HEK293 (cell line): ENCODE measurements at regions not wholly inside any gene's neighbourhood (a gene's known extent, or its start where the extent isn't known, plus 50 kb on each side); places are given as distances from the start of the nearest gene placed in this dataset.

Experiments used
- MEIS1 ChIP-seq: sonication (generic); formaldehyde crosslinking; IDR thresholded peaks from 2 replicates; pipeline ENCODE4 v1.8.1; 2022; ENCODE audit warnings: missing genetic modification reagents, mild to moderate bottlenecking, borderline replicate concordance
- SCRT1 ChIP-seq: fragments of 450-650 bp; formaldehyde crosslinking; IDR thresholded peaks from 2 replicates; pipeline ENCODE4 v1.5.1; 2016; ENCODE audit warnings: missing biosample characterization, missing genetic modification characterization, borderline replicate concordance
- YY1 ChIP-seq: fragments of 450-650 bp; formaldehyde crosslinking; IDR thresholded peaks from 2 replicates; pipeline ENCODE4 v1.5.1; 2018; ENCODE audit warnings: missing biosample characterization, missing genetic modification characterization
- ZNF394 ChIP-seq: fragments of 450-650 bp; formaldehyde crosslinking; IDR thresholded peaks from 2 replicates; pipeline ENCODE4 v1.5.1; 2016; ENCODE audit warnings: missing biosample characterization, missing genetic modification characterization, mild to moderate bottlenecking, moderate library complexity, borderline replicate concordance
- ZNF416 ChIP-seq: fragments of 450-650 bp; formaldehyde crosslinking; IDR thresholded peaks from 2 replicates; pipeline ENCODE4 v1.5.1; 2016; ENCODE audit warnings: missing biosample characterization, missing genetic modification characterization
- ZNF510 ChIP-seq: fragments of 450-650 bp; formaldehyde crosslinking; IDR thresholded peaks from 2 replicates; pipeline ENCODE4 v1.5.1; 2018; ENCODE audit warnings: mild to moderate bottlenecking, missing genetic modification characterization, missing biosample characterization; ENCODE audit not compliant: insufficient replicate concordance
- TF ChIP-seq, protein P1 (sequence below): fragments of 450-650 bp; formaldehyde crosslinking; IDR thresholded peaks from 2 replicates; pipeline ENCODE4 v1.5.1; 2016; ENCODE audit warnings: missing biosample characterization, missing genetic modification characterization
- TF ChIP-seq, protein P2 (sequence below): fragments of 450-650 bp; formaldehyde crosslinking; IDR thresholded peaks from 2 replicates; pipeline ENCODE4 v1.5.1; 2017; ENCODE audit warnings: missing biosample characterization, missing genetic modification characterization
- TF ChIP-seq, protein P3 (sequence below): fragments of 450-650 bp; formaldehyde crosslinking; IDR thresholded peaks from 2 replicates; pipeline ENCODE4 v1.5.1; 2016; ENCODE audit warnings: missing biosample characterization, missing genetic modification characterization

DNA sequence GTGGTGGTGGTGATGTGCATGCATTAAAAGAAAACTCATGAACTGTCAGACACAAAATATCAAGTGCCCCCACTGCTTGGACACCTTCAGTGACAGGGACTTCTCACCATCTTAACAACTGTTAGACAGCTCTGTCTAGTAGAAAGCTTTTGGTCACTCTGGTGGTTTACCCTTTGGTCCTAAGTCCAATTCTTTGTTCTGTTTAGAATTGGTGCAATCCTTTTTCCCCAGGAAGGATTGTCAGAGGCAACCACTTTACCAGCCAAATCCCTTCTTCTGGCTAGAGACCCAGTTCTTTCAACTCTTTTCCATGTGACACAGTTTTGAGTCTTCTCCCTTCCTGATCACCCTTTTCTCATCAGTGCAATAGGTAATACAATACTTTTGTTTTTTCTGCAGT, 140.2 kb downstream of the SEC61B start:
- TF ChIP-seq, protein P1, sequence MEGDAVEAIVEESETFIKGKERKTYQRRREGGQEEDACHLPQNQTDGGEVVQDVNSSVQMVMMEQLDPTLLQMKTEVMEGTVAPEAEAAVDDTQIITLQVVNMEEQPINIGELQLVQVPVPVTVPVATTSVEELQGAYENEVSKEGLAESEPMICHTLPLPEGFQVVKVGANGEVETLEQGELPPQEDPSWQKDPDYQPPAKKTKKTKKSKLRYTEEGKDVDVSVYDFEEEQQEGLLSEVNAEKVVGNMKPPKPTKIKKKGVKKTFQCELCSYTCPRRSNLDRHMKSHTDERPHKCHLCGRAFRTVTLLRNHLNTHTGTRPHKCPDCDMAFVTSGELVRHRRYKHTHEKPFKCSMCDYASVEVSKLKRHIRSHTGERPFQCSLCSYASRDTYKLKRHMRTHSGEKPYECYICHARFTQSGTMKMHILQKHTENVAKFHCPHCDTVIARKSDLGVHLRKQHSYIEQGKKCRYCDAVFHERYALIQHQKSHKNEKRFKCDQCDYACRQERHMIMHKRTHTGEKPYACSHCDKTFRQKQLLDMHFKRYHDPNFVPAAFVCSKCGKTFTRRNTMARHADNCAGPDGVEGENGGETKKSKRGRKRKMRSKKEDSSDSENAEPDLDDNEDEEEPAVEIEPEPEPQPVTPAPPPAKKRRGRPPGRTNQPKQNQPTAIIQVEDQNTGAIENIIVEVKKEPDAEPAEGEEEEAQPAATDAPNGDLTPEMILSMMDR: no peak
- TF ChIP-seq SCRT1 (tag by site-specific recombination): no peak
- TF ChIP-seq, protein P2, sequence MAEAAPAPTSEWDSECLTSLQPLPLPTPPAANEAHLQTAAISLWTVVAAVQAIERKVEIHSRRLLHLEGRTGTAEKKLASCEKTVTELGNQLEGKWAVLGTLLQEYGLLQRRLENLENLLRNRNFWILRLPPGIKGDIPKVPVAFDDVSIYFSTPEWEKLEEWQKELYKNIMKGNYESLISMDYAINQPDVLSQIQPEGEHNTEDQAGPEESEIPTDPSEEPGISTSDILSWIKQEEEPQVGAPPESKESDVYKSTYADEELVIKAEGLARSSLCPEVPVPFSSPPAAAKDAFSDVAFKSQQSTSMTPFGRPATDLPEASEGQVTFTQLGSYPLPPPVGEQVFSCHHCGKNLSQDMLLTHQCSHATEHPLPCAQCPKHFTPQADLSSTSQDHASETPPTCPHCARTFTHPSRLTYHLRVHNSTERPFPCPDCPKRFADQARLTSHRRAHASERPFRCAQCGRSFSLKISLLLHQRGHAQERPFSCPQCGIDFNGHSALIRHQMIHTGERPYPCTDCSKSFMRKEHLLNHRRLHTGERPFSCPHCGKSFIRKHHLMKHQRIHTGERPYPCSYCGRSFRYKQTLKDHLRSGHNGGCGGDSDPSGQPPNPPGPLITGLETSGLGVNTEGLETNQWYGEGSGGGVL (tag by site-specific recombination): no peak
- TF ChIP-seq, protein P3, sequence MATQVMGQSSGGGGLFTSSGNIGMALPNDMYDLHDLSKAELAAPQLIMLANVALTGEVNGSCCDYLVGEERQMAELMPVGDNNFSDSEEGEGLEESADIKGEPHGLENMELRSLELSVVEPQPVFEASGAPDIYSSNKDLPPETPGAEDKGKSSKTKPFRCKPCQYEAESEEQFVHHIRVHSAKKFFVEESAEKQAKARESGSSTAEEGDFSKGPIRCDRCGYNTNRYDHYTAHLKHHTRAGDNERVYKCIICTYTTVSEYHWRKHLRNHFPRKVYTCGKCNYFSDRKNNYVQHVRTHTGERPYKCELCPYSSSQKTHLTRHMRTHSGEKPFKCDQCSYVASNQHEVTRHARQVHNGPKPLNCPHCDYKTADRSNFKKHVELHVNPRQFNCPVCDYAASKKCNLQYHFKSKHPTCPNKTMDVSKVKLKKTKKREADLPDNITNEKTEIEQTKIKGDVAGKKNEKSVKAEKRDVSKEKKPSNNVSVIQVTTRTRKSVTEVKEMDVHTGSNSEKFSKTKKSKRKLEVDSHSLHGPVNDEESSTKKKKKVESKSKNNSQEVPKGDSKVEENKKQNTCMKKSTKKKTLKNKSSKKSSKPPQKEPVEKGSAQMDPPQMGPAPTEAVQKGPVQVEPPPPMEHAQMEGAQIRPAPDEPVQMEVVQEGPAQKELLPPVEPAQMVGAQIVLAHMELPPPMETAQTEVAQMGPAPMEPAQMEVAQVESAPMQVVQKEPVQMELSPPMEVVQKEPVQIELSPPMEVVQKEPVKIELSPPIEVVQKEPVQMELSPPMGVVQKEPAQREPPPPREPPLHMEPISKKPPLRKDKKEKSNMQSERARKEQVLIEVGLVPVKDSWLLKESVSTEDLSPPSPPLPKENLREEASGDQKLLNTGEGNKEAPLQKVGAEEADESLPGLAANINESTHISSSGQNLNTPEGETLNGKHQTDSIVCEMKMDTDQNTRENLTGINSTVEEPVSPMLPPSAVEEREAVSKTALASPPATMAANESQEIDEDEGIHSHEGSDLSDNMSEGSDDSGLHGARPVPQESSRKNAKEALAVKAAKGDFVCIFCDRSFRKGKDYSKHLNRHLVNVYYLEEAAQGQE (tag by site-specific recombination): no peak
- TF ChIP-seq YY1 (tag by site-specific recombination): no peak
- TF ChIP-seq ZNF394 (tag by site-specific recombination): no peak
- TF ChIP-seq ZNF416: no peak
- no peak for TF ChIP-seq MEIS1
- no peak for TF ChIP-seq ZNF510 (tag by site-specific recombination)
